ENCODE measurements at regions not wholly inside any gene's neighbourhood (a gene's known extent, or its start where the extent isn't known, plus 50 kb on each side); places are given as distances from the start of the nearest gene placed in this dataset.

DNA sequence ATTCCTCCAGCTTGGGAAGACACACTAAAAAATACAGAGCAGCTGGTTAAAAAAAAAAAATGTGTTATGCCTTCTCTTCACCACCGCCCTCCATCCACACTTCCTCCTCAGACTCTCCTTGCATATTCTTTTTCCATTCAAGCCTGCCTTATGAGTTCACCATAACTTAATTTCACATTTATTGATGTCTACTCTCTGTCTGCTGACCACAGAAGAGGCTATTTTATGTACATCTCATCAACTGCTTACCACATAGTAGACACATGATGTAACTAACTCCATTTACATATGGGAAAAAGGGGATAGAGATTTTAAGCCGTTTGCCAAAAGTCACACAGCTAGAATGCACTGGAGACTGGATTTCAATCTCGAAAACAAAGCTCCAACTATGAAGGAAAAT is 409.8 kb downstream of the CDH11 start:
- intact Hi-C loops (cut with micrococcal nuclease): no loop called here
- peaks cover 8% of the 10 kb centered on the region for H3K36me3 Mint-ChIP-seq
- ATAC-seq (no peak), DNase-seq (no peak)
- no peaks in the 10 kb centered on the region for H3K4me1 ChIP-seq (ENCODE audit: control insufficient read depth, insufficient read depth, low read length)
- H3K4me1 Mint-ChIP-seq: no peaks in the 10 kb centered on the region
- H3K36me3 ChIP-seq (ENCODE audit: control insufficient read depth, insufficient read depth, low read length): no peaks in the 10 kb centered on the region
- no peak overlapping the region for H3K4me3 Mint-ChIP-seq
- H3K4me3 ChIP-seq (ENCODE audit: low read length): no peak overlapping the region
- H3K9me3 ChIP-seq (ENCODE audit: control insufficient read depth, insufficient read depth, low read length): peaks cover 4% of the 10 kb centered on the region
- no peak overlapping the region for H3K27ac Mint-ChIP-seq
- no peak overlapping the region for H3K27ac ChIP-seq (ENCODE audit: low read length)
- WGBS (ENCODE audit: insufficient coverage): 82% methylated on average over 1 of the region's 3 CpGs
- no peaks in the 10 kb centered on the region for H3K27me3 ChIP-seq (ENCODE audit: control insufficient read depth, insufficient read depth, low read length)
- no peaks in the 10 kb centered on the region for H3K27me3 Mint-ChIP-seq (ENCODE audit: low read depth in 2 of 2)
- peaks cover 4 to 6% of the 10 kb centered on the region in 2 donors for H3K9me3 Mint-ChIP-seq
- TF ChIP-seq, protein P1, sequence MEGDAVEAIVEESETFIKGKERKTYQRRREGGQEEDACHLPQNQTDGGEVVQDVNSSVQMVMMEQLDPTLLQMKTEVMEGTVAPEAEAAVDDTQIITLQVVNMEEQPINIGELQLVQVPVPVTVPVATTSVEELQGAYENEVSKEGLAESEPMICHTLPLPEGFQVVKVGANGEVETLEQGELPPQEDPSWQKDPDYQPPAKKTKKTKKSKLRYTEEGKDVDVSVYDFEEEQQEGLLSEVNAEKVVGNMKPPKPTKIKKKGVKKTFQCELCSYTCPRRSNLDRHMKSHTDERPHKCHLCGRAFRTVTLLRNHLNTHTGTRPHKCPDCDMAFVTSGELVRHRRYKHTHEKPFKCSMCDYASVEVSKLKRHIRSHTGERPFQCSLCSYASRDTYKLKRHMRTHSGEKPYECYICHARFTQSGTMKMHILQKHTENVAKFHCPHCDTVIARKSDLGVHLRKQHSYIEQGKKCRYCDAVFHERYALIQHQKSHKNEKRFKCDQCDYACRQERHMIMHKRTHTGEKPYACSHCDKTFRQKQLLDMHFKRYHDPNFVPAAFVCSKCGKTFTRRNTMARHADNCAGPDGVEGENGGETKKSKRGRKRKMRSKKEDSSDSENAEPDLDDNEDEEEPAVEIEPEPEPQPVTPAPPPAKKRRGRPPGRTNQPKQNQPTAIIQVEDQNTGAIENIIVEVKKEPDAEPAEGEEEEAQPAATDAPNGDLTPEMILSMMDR (IDR thresholded peaks at IDR 0.05): no peak

DNA sequence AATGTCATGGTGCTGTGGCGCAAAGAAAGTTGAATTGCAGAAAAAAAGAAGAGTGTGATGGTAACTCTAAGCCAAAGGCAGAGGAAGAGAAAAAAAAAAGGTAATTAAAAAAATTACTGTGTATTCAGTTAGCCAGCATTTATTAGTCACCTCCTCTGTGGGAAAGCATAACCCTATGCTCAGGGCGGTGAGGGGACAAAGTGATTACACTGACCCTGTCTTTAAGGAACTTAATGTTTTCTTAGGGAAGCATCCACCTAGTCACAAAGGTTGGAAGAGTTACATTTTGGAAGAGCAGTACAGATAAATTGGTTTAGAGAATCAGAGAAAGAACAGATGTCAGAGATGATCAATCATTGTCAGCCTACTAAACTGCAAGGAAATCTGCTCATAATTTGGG is 410.3 kb downstream of the CDH11 start:
- H3K9me3 ChIP-seq (ENCODE audit: control insufficient read depth, insufficient read depth, low read length): peaks cover 4% of the 10 kb centered on the region
- no peaks in the 10 kb centered on the region for H3K27me3 ChIP-seq (ENCODE audit: control insufficient read depth, insufficient read depth, low read length)
- no peak for DNase-seq
- 88% methylated on average over 1 of the region's 2 CpGs for WGBS (ENCODE audit: insufficient coverage)
- no peak for ATAC-seq
- H3K27me3 Mint-ChIP-seq (ENCODE audit: low read depth in 2 of 2): no peaks in the 10 kb centered on the region
- no peaks in the 10 kb centered on the region for H3K4me1 ChIP-seq (ENCODE audit: control insufficient read depth, insufficient read depth, low read length)
- peaks cover 8% of the 10 kb centered on the region for H3K36me3 Mint-ChIP-seq
- intact Hi-C loops (cut with micrococcal nuclease): no loop called here
- no peak overlapping the region for H3K4me3 Mint-ChIP-seq
- peaks cover 6% of the 10 kb centered on the region in 2 donors for H3K9me3 Mint-ChIP-seq
- no peak overlapping the region for H3K4me3 ChIP-seq (ENCODE audit: low read length)
- TF ChIP-seq, protein P1 (IDR thresholded peaks at IDR 0.05): no peak
- no peaks in the 10 kb centered on the region for H3K36me3 ChIP-seq (ENCODE audit: control insufficient read depth, insufficient read depth, low read length)
- no peak overlapping the region for H3K27ac ChIP-seq (ENCODE audit: low read length)
- H3K4me1 Mint-ChIP-seq: no peaks in the 10 kb centered on the region
- no peak overlapping the region for H3K27ac Mint-ChIP-seq

DNA sequence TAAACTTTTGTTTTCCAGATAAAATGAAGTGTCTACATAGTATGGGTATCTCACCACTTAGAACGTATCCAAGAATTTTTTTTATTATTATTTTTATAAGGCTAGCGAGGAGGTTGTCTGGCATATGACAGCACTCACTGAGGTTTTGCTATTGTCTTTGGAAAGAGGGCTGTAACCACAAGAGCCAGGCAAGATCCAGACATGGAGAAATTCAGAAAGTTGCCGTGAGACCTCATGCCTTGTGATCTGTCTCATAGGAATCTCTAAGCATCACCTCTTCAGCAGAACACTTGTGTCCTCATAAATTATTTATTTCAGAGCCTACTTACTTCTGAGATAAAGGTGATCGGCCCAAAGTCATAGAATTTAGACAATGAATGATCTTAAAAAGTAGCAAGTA is 410.8 kb downstream of the CDH11 start:
- intact Hi-C loops (cut with micrococcal nuclease): no loop called here
- H3K36me3 Mint-ChIP-seq: peaks cover 3% of the 10 kb centered on the region
- Histone ChIP-seq H3K27ac (ENCODE audit: low read length) (no peak overlapping the region), H3K36me3 (ENCODE audit: control insufficient read depth, insufficient read depth, low read length) (no peaks in the 10 kb centered on the region), H3K9me3 (ENCODE audit: control insufficient read depth, insufficient read depth, low read length) (peaks cover 2% of the 10 kb centered on the region), H3K4me1 (ENCODE audit: control insufficient read depth, insufficient read depth, low read length) (no peaks in the 10 kb centered on the region), H3K27me3 (ENCODE audit: control insufficient read depth, insufficient read depth, low read length) (no peaks in the 10 kb centered on the region), H3K4me3 (ENCODE audit: low read length) (no peak overlapping the region)
- DNase-seq (no peak), ATAC-seq (no peak)
- H3K27ac Mint-ChIP-seq: no peak overlapping the region
- no peak overlapping the region for H3K4me3 Mint-ChIP-seq
- WGBS (ENCODE audit: insufficient coverage): 82% methylated on average over 3 of the region's 4 CpGs
- peaks cover 6 to 7% of the 10 kb centered on the region in 2 donors for H3K9me3 Mint-ChIP-seq
- no peaks in the 10 kb centered on the region for H3K27me3 Mint-ChIP-seq (ENCODE audit: low read depth in 2 of 2)
- H3K4me1 Mint-ChIP-seq: no peaks in the 10 kb centered on the region
- TF ChIP-seq, protein P1 (IDR thresholded peaks at IDR 0.05): no peak

DNA sequence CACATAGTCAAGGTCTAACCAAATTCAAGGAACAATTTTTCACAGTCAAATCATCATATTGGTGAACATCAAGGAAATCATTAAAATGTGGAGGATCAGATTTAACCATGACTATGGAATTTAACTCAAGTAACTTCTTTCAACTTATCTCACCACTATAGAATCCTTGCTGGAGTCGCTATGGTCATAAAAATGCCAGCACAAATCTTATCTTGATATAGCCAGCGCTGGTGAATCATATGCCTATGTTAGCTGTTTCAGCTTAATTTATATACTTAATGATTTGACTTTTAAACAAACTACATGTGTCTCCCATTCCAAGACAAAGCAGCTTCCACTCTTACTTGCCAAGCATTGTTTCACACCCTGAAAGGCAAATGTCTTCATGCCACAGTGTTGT is 416.4 kb downstream of the CDH11 start:
- peaks cover 12% of the 10 kb centered on the region for H3K9me3 ChIP-seq (ENCODE audit: control insufficient read depth, insufficient read depth, low read length)
- no peak for DNase-seq
- TF ChIP-seq, protein P1 (IDR thresholded peaks at IDR 0.05): no peak
- WGBS (ENCODE audit: insufficient coverage): 50% methylated on average over 2 of the region's 2 CpGs
- Mint-ChIP-seq H3K9me3 (peaks cover 10 to 13% of the 10 kb centered on the region in 2 donors), H3K4me3 (no peak overlapping the region), H3K27ac (no peak overlapping the region), H3K27me3 (ENCODE audit: low read depth in 2 of 2) (no peaks in the 10 kb centered on the region), H3K36me3 (no peaks in the 10 kb centered on the region), H3K4me1 (no peaks in the 10 kb centered on the region)
- H3K4me1 ChIP-seq (ENCODE audit: control insufficient read depth, insufficient read depth, low read length): no peaks in the 10 kb centered on the region
- H3K4me3 ChIP-seq (ENCODE audit: low read length): no peak overlapping the region
- H3K36me3 ChIP-seq (ENCODE audit: control insufficient read depth, insufficient read depth, low read length): no peaks in the 10 kb centered on the region
- no peak for ATAC-seq
- intact Hi-C loops (cut with micrococcal nuclease): no loop called here
- H3K27ac ChIP-seq (ENCODE audit: low read length): no peak overlapping the region
- H3K27me3 ChIP-seq (ENCODE audit: control insufficient read depth, insufficient read depth, low read length): no peaks in the 10 kb centered on the region

Measured in natural killer cell (primary cell).